Astrocyte of the cerebellum (primary cell): ENCODE measurements at regions not wholly inside any gene's neighbourhood (a gene's known extent, or its start where the extent isn't known, plus 50 kb on each side); places are given as distances from the start of the nearest gene placed in this dataset.

Source experiments
- DNase-seq: peaks from one replicate; pipeline ENCODE4 v3.0.0-alpha.2; 2011; ENCODE audit warnings: low read depth
- H3K4me3 ChIP-seq: 2 replicates; pipeline ENCODE4 v1.5.1; 2011; ENCODE audit warnings: mild to moderate bottlenecking, low read depth, low read length, moderate library complexity
- CTCF ChIP-seq: IDR thresholded peaks from 2 replicates; pipeline ENCODE4 v1.5.1; 2012; ENCODE audit warnings: low read length, low read depth, moderate library complexity, mild to moderate bottlenecking; ENCODE audit errors: missing control alignments
- in situ Hi-C: cut with HindIII; loops from 2 replicates; pipeline ENCODE4 v1.10.0; 2017; ENCODE audit warnings: low sequenced_read_pairs

- no peak for TF ChIP-seq CTCF
- no peak for DNase-seq
- in situ Hi-C loops, result loop anchor here (5.0 kb wide), 1 partner anchor 35 kb away; no protein-coding TSS in a partner anchor
- H3K4me3 ChIP-seq, result no peak overlapping the region
Observed at GRCh38 chr2:118687698-118688097, 159.8 kb downstream of the EN1 start.

GRCh38 chr2:118687192-118687591 is 160.3 kb downstream of the EN1 start:
- TF ChIP-seq CTCF, result no peak
- no peak overlapping the region for H3K4me3 ChIP-seq
- DNase-seq, result no peak
- in situ Hi-C loops, result loop anchor here (5.0 kb wide), 1 partner anchor 35 kb away; no protein-coding TSS in a partner anchor

- no peak for DNase-seq
- in situ Hi-C loops, result loop anchor here (5.0 kb wide), 1 partner anchor 36 kb away; no protein-coding TSS in a partner anchor
- no peak overlapping the region for H3K4me3 ChIP-seq
- no peak for TF ChIP-seq CTCF
Observed at GRCh38 chr2:118686346-118686745, 161.1 kb downstream of the EN1 start.

- no peak for DNase-seq
- TF ChIP-seq CTCF, result no peak
- H3K4me3 ChIP-seq, result no peak overlapping the region
- in situ Hi-C loops, result no loop called here
Observed at GRCh38 chr2:118683460-118683859, 164.0 kb downstream of the EN1 start.

- in situ Hi-C loops, result no loop called here
- no peak overlapping the region for H3K4me3 ChIP-seq
- DNase-seq, result no peak
- no peak for TF ChIP-seq CTCF
Observed at GRCh38 chr2:118678985-118679384, 168.5 kb downstream of the EN1 start.

- no peak for DNase-seq
- TF ChIP-seq CTCF, result no peak
- in situ Hi-C loops, result no loop called here
- no peak overlapping the region for H3K4me3 ChIP-seq
Observed at GRCh38 chr2:118677546-118677945, 169.9 kb downstream of the EN1 start.

GRCh38 chr2:118675531-118675930 is 171.9 kb downstream of the EN1 start:
- DNase-seq, result no peak
- in situ Hi-C loops, result no loop called here
- TF ChIP-seq CTCF, result no peak
- H3K4me3 ChIP-seq, result no peak overlapping the region
